ENCODE measurements at regions not wholly inside any gene's neighbourhood (a gene's known extent, or its start where the extent isn't known, plus 50 kb on each side); places are given as distances from the start of the nearest gene placed in this dataset.
A peak's percentile ranks its signal among the peaks of the same experiment; 100 is the strongest.

- H3K36me3 ChIP-seq (ENCODE audit: control insufficient read depth in 2 of 2, extremely low read depth in 1 of 2, insufficient read depth in 1 of 2, low read length in 1 of 2), result no peaks in the 10 kb centered on the region
- 37% methylated on average over 3 of the region's 24 CpGs for WGBS (ENCODE audit: insufficient coverage)
- Mint-ChIP-seq H3K4me3 (peak overlapping the region; percentile 66 to 76 (median 69)), H3K4me1 (peaks cover 0 to 13% (median 11%) of the 10 kb centered on the region in 3 donors), H3K27me3 (no peaks in the 10 kb centered on the region), H3K36me3 (no peaks in the 10 kb centered on the region), H3K27ac (peak overlapping the region in 1 of 2 donors; percentile 34), H3K9me3 (peaks cover 0 to 7% (median 0%) of the 10 kb centered on the region in 3 donors)
- ChIA-PET POLR2A (no interaction called here), CTCF (no interaction called here)
- H3K4me3 ChIP-seq (ENCODE audit: control insufficient read depth in 1 of 2, extremely low read depth in 1 of 2, low read length in 1 of 2), result peak overlapping the region in 1 of 2 donors; percentile 47
- ATAC-seq (replicated peaks in 1 of 4), result peak in 2 of 4 experiments; percentile 17 to 31
- H3K4me1 ChIP-seq (ENCODE audit: control insufficient read depth in 1 of 2, extremely low read depth in 1 of 2, insufficient read depth in 2 of 2, low read length in 2 of 2), result peaks cover 0 to 4% of the 10 kb centered on the region in 2 experiments
- no peak for DNase-seq
- no peak overlapping the region for H3K27ac ChIP-seq (ENCODE audit: low read length)
- H3K27me3 ChIP-seq (replicated peaks in 1 of 2; ENCODE audit: control insufficient read depth in 2 of 2, extremely low read depth in 1 of 2, insufficient read depth in 2 of 2, low read length in 1 of 2), result no peaks in the 10 kb centered on the region
- H3K9me3 ChIP-seq, result no peaks in the 10 kb centered on the region
Observed at GRCh38 chrX:155767876-155768769, 113.0 kb upstream of the VAMP7 start.

- Histone ChIP-seq H3K9me3 (no peaks in the 10 kb centered on the region), H3K27ac (ENCODE audit: low read length) (no peak overlapping the region), H3K36me3 (ENCODE audit: control insufficient read depth in 2 of 2, extremely low read depth in 1 of 2, insufficient read depth in 1 of 2, low read length in 1 of 2) (no peaks in the 10 kb centered on the region), H3K27me3 (replicated peaks in 1 of 2; ENCODE audit: control insufficient read depth in 2 of 2, extremely low read depth in 1 of 2, insufficient read depth in 2 of 2, low read length in 1 of 2) (no peaks in the 10 kb centered on the region), H3K4me3 (ENCODE audit: control insufficient read depth in 1 of 2, extremely low read depth in 1 of 2, low read length in 1 of 2) (peak overlapping the region; percentile 31 to 47), H3K4me1 (ENCODE audit: control insufficient read depth in 1 of 2, extremely low read depth in 1 of 2, insufficient read depth in 2 of 2, low read length in 2 of 2) (peaks cover 0 to 4% of the 10 kb centered on the region in 2 experiments)
- CTCF ChIA-PET, result no interaction called here
- WGBS (ENCODE audit: insufficient coverage), result 39% methylated on average over 5 of the region's 19 CpGs
- POLR2A ChIA-PET, result no interaction called here
- DNase-seq (peak in 16 of 35 experiments; percentile 0 to 47 (median 4)), ATAC-seq (replicated peaks in 1 of 4) (peak; percentile 43 to 82 (median 60))
- Mint-ChIP-seq H3K4me3 (peak overlapping the region; percentile 69 to 76 (median 75)), H3K9me3 (peaks cover 0 to 10% (median 1%) of the 10 kb centered on the region in 3 donors), H3K27me3 (no peaks in the 10 kb centered on the region), H3K4me1 (peaks cover 0 to 13% (median 11%) of the 10 kb centered on the region in 3 donors), H3K36me3 (no peaks in the 10 kb centered on the region), H3K27ac (peak overlapping the region in 1 of 2 donors; percentile 59)
Observed at GRCh38 chrX:155767051-155767875, 113.9 kb upstream of the VAMP7 start.

GRCh38 chrX:155766321-155766720 is 114.8 kb upstream of the VAMP7 start:
- Mint-ChIP-seq H3K27ac (no peak overlapping the region), H3K9me3 (peaks cover 0 to 15% (median 3%) of the 10 kb centered on the region in 3 donors), H3K27me3 (no peaks in the 10 kb centered on the region), H3K4me3 (peak overlapping the region in 1 of 3 donors; percentile 76), H3K36me3 (no peaks in the 10 kb centered on the region), H3K4me1 (peaks cover 0 to 13% (median 11%) of the 10 kb centered on the region in 3 donors)
- DNase-seq, result no peak
- H3K27ac ChIP-seq (ENCODE audit: low read length), result no peak overlapping the region
- no peaks in the 10 kb centered on the region for H3K9me3 ChIP-seq
- H3K27me3 ChIP-seq (replicated peaks in 1 of 2; ENCODE audit: control insufficient read depth in 2 of 2, extremely low read depth in 1 of 2, insufficient read depth in 2 of 2, low read length in 1 of 2), result no peaks in the 10 kb centered on the region
- WGBS (ENCODE audit: insufficient coverage), result no CpG with 5 or more reads among the region's 1 CpG
- CTCF ChIA-PET, result no interaction called here
- ATAC-seq (replicated peaks in 1 of 4), result no peak
- H3K4me3 ChIP-seq (ENCODE audit: control insufficient read depth in 1 of 2, extremely low read depth in 1 of 2, low read length in 1 of 2), result no peak overlapping the region
- peaks cover 0 to 4% of the 10 kb centered on the region in 2 experiments for H3K4me1 ChIP-seq (ENCODE audit: control insufficient read depth in 1 of 2, extremely low read depth in 1 of 2, insufficient read depth in 2 of 2, low read length in 2 of 2)
- POLR2A ChIA-PET, result no interaction called here
- H3K36me3 ChIP-seq (ENCODE audit: control insufficient read depth in 2 of 2, extremely low read depth in 1 of 2, insufficient read depth in 1 of 2, low read length in 1 of 2), result no peaks in the 10 kb centered on the region

- H3K9me3 ChIP-seq, result no peaks in the 10 kb centered on the region
- H3K4me1 Mint-ChIP-seq, result peaks cover 0 to 2% (median 0%) of the 10 kb centered on the region in 3 donors
- H3K36me3 ChIP-seq (ENCODE audit: control insufficient read depth in 2 of 2, extremely low read depth in 1 of 2, insufficient read depth in 1 of 2, low read length in 1 of 2), result no peaks in the 10 kb centered on the region
- no peak overlapping the region for H3K4me3 ChIP-seq (ENCODE audit: control insufficient read depth in 1 of 2, extremely low read depth in 1 of 2, low read length in 1 of 2)
- no peak overlapping the region for H3K4me3 Mint-ChIP-seq
- DNase-seq (no peak), ATAC-seq (replicated peaks in 1 of 4) (no peak)
- ChIA-PET POLR2A (no interaction called here), CTCF (no interaction called here)
- no peaks in the 10 kb centered on the region for H3K27me3 ChIP-seq (replicated peaks in 1 of 2; ENCODE audit: control insufficient read depth in 2 of 2, extremely low read depth in 1 of 2, insufficient read depth in 2 of 2, low read length in 1 of 2)
- no peak overlapping the region for H3K27ac ChIP-seq (ENCODE audit: low read length)
- H3K4me1 ChIP-seq (ENCODE audit: control insufficient read depth in 1 of 2, extremely low read depth in 1 of 2, insufficient read depth in 2 of 2, low read length in 2 of 2), result no peaks in the 10 kb centered on the region
- no peak overlapping the region for H3K27ac Mint-ChIP-seq
- H3K9me3 Mint-ChIP-seq, result peaks cover 0 to 20% (median 5%) of the 10 kb centered on the region in 3 donors
- H3K27me3 Mint-ChIP-seq, result no peaks in the 10 kb centered on the region
- no peaks in the 10 kb centered on the region for H3K36me3 Mint-ChIP-seq
Observed at GRCh38 chrX:155761185-155761584, 120.0 kb upstream of the VAMP7 start.

- 14% methylated on average over 1 of the region's 3 CpGs for WGBS (ENCODE audit: insufficient coverage)
Observed at GRCh38 chrX:155757046-155757759, 123.9 kb upstream of the VAMP7 start.

GRCh38 chrX:155755706-155756337 is 125.3 kb upstream of the VAMP7 start:
- Mint-ChIP-seq H3K36me3 (no peaks in the 10 kb centered on the region), H3K4me3 (no peak overlapping the region), H3K27me3 (no peaks in the 10 kb centered on the region), H3K4me1 (no peaks in the 10 kb centered on the region), H3K9me3 (peaks cover 0 to under 1% (median 0%) of the 10 kb centered on the region in 3 donors), H3K27ac (no peak overlapping the region)
- H3K4me1 ChIP-seq (ENCODE audit: control insufficient read depth in 1 of 2, extremely low read depth in 1 of 2, insufficient read depth in 2 of 2, low read length in 2 of 2), result no peaks in the 10 kb centered on the region
- ATAC-seq (replicated peaks in 1 of 4) (no peak), DNase-seq (no peak)
- no peaks in the 10 kb centered on the region for H3K9me3 ChIP-seq
- ChIA-PET POLR2A (no interaction called here), CTCF (no interaction called here)
- H3K4me3 ChIP-seq (ENCODE audit: control insufficient read depth in 1 of 2, extremely low read depth in 1 of 2, low read length in 1 of 2), result no peak overlapping the region
- H3K27ac ChIP-seq (ENCODE audit: low read length), result no peak overlapping the region
- no peaks in the 10 kb centered on the region for H3K27me3 ChIP-seq (replicated peaks in 1 of 2; ENCODE audit: control insufficient read depth in 2 of 2, extremely low read depth in 1 of 2, insufficient read depth in 2 of 2, low read length in 1 of 2)
- H3K36me3 ChIP-seq (ENCODE audit: control insufficient read depth in 2 of 2, extremely low read depth in 1 of 2, insufficient read depth in 1 of 2, low read length in 1 of 2), result no peaks in the 10 kb centered on the region

More at GRCh38 chrX:155757046-155757759, 123.9 kb upstream of the VAMP7 start:
- H3K9me3 Mint-ChIP-seq, result peaks cover 0 to 9% (median 3%) of the 10 kb centered on the region in 3 donors
- ATAC-seq (replicated peaks in 1 of 4) (no peak), DNase-seq (no peak)
- no peaks in the 10 kb centered on the region for H3K4me1 Mint-ChIP-seq
- H3K27ac ChIP-seq (ENCODE audit: low read length), result no peak overlapping the region
- no peak overlapping the region for H3K4me3 ChIP-seq (ENCODE audit: control insufficient read depth in 1 of 2, extremely low read depth in 1 of 2, low read length in 1 of 2)
- H3K36me3 Mint-ChIP-seq, result no peaks in the 10 kb centered on the region
- no peaks in the 10 kb centered on the region for H3K27me3 Mint-ChIP-seq
- no peak overlapping the region for H3K4me3 Mint-ChIP-seq
- CTCF ChIA-PET, result no interaction called here
- H3K4me1 ChIP-seq (ENCODE audit: control insufficient read depth in 1 of 2, extremely low read depth in 1 of 2, insufficient read depth in 2 of 2, low read length in 2 of 2), result no peaks in the 10 kb centered on the region
- POLR2A ChIA-PET, result no interaction called here
- no peaks in the 10 kb centered on the region for H3K9me3 ChIP-seq
- H3K36me3 ChIP-seq (ENCODE audit: control insufficient read depth in 2 of 2, extremely low read depth in 1 of 2, insufficient read depth in 1 of 2, low read length in 1 of 2), result no peaks in the 10 kb centered on the region
- no peak overlapping the region for H3K27ac Mint-ChIP-seq
- H3K27me3 ChIP-seq (replicated peaks in 1 of 2; ENCODE audit: control insufficient read depth in 2 of 2, extremely low read depth in 1 of 2, insufficient read depth in 2 of 2, low read length in 1 of 2), result no peaks in the 10 kb centered on the region
